ENCODE measurements at regions not wholly inside any gene's neighbourhood (a gene's known extent, or its start where the extent isn't known, plus 50 kb on each side); places are given as distances from the start of the nearest gene placed in this dataset.

DNA sequence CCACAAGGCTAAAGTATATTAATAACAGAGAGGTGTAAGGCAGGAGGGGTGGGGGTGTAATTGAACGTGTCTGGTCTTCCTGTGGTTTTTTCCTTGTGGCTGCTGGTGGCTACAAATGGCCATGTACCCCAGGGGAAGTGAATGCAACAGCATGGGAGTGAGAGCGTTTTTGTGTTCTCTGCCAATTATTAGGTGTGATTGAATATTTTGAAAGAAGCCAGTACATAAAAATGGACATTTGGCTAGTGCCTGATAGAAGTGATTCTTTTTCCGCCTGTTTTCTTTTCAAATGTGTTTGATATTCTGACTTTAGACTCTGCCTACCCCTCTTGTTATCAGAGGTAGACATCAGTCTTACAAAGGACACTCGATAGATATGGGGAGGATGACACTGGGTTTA is 141.3 kb downstream of the PRL start:
- no peaks in the 10 kb centered on the region for H3K9me3 ChIP-seq (replicated peaks; ENCODE audit: control insufficient read depth, insufficient read depth, low read length)
- H3K9me1 ChIP-seq (replicated peaks; ENCODE audit: control insufficient read depth, extremely low read depth, insufficient read depth, low read length): no peaks in the 10 kb centered on the region
- H3K79me2 ChIP-seq (ENCODE audit: control insufficient read depth, insufficient read depth, low read length): no peaks in the 10 kb centered on the region
- H3K36me3 ChIP-seq (ENCODE audit: control insufficient read depth in 2 of 2, extremely low read depth in 1 of 2, insufficient read depth in 2 of 2, low read length in 2 of 2): no peaks in the 10 kb centered on the region
- intact Hi-C loops (cut with micrococcal nuclease) (no loop called here), dilution Hi-C loops (cut with MboI; ENCODE audit: extremely low pct_ligation_motif_present, low sequenced_read_pairs) (no loop called here)
- BruUV-seq (replicated peaks): no TSS peak
- FAIRE-seq (no peak), DNase-seq (ENCODE audit: low read depth, low spot score) (no peak)
- no peak overlapping the region for H3K4me3 ChIP-seq (replicated peaks in 1 of 3; ENCODE audit: insufficient read depth in 1 of 3, low read depth in 1 of 3, low read length in 3 of 3)
- ChIA-PET CTCF (no interaction called here), POLR2A (no interaction called here)
- H3K4me2 ChIP-seq (ENCODE audit: insufficient read depth, low read length): no peak overlapping the region
- H3K27me3 ChIP-seq (ENCODE audit: control insufficient read depth in 2 of 2, insufficient read depth in 2 of 2, low read length in 2 of 2): no peaks in the 10 kb centered on the region
- no peaks in the 10 kb centered on the region for H3K4me1 ChIP-seq (ENCODE audit: control insufficient read depth, extremely low read depth, insufficient read depth, low read length)
- H4K20me1 ChIP-seq (replicated peaks; ENCODE audit: control insufficient read depth, extremely low read depth, insufficient read depth, low read length): no peaks in the 10 kb centered on the region
- no peak overlapping the region for H3K27ac ChIP-seq (ENCODE audit: insufficient read depth, low read depth, low read length)
- TF ChIP-seq GATA2 (IDR thresholded peaks at IDR 0.05; ENCODE audit: insufficient read depth, insufficient read length, low read depth, low read length) (no peak), POLR2A (IDR thresholded peaks at IDR 0.05; ENCODE audit: low read depth, low read length) (no peak), FOS (IDR thresholded peaks at IDR 0.05; ENCODE audit: borderline replicate concordance, insufficient read depth, low read length) (no peak), CTCF (IDR thresholded peaks at IDR 0.05; ENCODE audit: extremely low read depth in 1 of 2, insufficient read depth in 1 of 2, low read depth in 1 of 2, low read length in 2 of 2) (no peak), POLR2AphosphoS5 (IDR thresholded peaks at IDR 0.05; ENCODE audit: insufficient read depth, low read depth, low read length) (no peak), JUN (IDR thresholded peaks at IDR 0.05; ENCODE audit: borderline replicate concordance, insufficient read depth, insufficient read length, low read depth) (no peak), MAX (IDR thresholded peaks at IDR 0.05; ENCODE audit: insufficient read depth, insufficient read length) (no peak), MYC (IDR thresholded peaks at IDR 0.05; ENCODE audit: low read depth, low read length) (no peak), EZH2 (IDR thresholded peaks at IDR 0.05; ENCODE audit: borderline replicate concordance, low read depth, low read length, severe bottlenecking) (no peak)
- no peak overlapping the region for H2AFZ ChIP-seq (ENCODE audit: low read depth, low read length)
- no peak overlapping the region for H3K9ac ChIP-seq (replicated peaks; ENCODE audit: extremely low read depth, insufficient read depth, low read length)

All from endothelial cell of umbilical vein (primary cell).